SK-N-SH treated with all-trans-retinoic acid at 6 μM for 48 hours (cell line): ENCODE measurements at regions not wholly inside any gene's neighbourhood (a gene's known extent, or its start where the extent isn't known, plus 50 kb on each side); places are given as distances from the start of the nearest gene placed in this dataset.

Experiments
- ARNTL ChIP-seq: fragments of 450-650 bp; formaldehyde crosslinking; IDR thresholded peaks from 2 replicates; pipeline ENCODE4 v1.5.0; 2020; ENCODE audit warnings: low read depth, mild to moderate bottlenecking, moderate library complexity, borderline replicate concordance
- ISL1 ChIP-seq: fragments of 250-450 bp; sonication (Bioruptor Pico); IDR thresholded peaks from 2 replicates; pipeline ENCODE4 v2.1.2; 2022; ENCODE audit warnings: mild to moderate bottlenecking, moderate library complexity
- POU6F1 ChIP-seq: fragments of 250-450 bp; sonication (Bioruptor Pico); IDR thresholded peaks from 2 replicates; pipeline ENCODE4 v1.8.0; 2021; ENCODE audit warnings: low read depth, mild to moderate bottlenecking, moderate library complexity, borderline replicate concordance
- RARB ChIP-seq: fragments of 250-450 bp; sonication (Bioruptor Pico); IDR thresholded peaks from 2 replicates; pipeline ENCODE4 v1.8.0; 2021; ENCODE audit warnings: mild to moderate bottlenecking, moderate library complexity
- SNAI2 ChIP-seq: fragments of 250-450 bp; sonication (Bioruptor Pico); IDR thresholded peaks from 2 replicates; pipeline ENCODE4 v1.5.0; 2020; ENCODE audit warnings: mild to moderate bottlenecking, moderate library complexity
- ZFP3 ChIP-seq: fragments of 250-450 bp; sonication (Bioruptor Pico); IDR thresholded peaks from 2 replicates; pipeline ENCODE4 v1.5.0; 2020; ENCODE audit warnings: mild to moderate bottlenecking, moderate library complexity
- ZFP30 ChIP-seq: fragments of 450-650 bp; formaldehyde crosslinking; IDR thresholded peaks from 2 replicates; pipeline ENCODE4 v1.5.0; 2022; ENCODE audit warnings: mild to moderate bottlenecking, moderate library complexity
- ZNF70 ChIP-seq: fragments of 450-650 bp; formaldehyde crosslinking; IDR thresholded peaks from 2 replicates; pipeline ENCODE4 v1.5.0; 2020; ENCODE audit warnings: mild to moderate bottlenecking, moderate library complexity
- TF ChIP-seq, protein P1 (sequence below): fragments of 250-450 bp; sonication (Bioruptor Pico); IDR thresholded peaks from 2 replicates; pipeline ENCODE4 v1.8.0; 2020; ENCODE audit warnings: mild to moderate bottlenecking, moderate library complexity, borderline replicate concordance

DNA sequence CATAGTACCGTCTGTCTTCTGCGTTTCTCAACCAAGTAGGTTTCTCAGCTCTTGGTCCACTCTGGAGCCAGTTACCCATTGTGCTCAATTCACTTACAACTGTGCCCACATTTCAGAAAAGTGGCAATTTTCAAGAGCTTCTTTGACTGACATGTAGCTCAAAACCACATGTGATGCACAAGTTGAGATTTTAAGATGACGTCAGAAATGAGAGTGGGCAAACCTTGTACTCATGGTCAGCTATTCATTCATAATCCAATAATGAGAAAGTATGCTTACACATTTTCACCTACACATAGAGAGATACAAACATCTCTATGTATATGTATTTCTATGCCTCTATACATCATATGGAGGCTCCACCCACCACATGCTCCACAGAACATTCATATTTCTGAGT lies 487.2 kb upstream of the AKR1E2 start:
- no peak for TF ChIP-seq ZNF70 (CRISPR knock-in tag)
- TF ChIP-seq SNAI2 = no peak
- no peak for TF ChIP-seq ZFP3 (CRISPR knock-in tag)
- TF ChIP-seq ZFP30 = no peak
- no peak for TF ChIP-seq POU6F1 (CRISPR knock-in tag)
- TF ChIP-seq ISL1 (CRISPR knock-in tag) = no peak
- TF ChIP-seq ARNTL (CRISPR knock-in tag) = no peak
- TF ChIP-seq RARB (CRISPR knock-in tag) = no peak
- TF ChIP-seq, protein P1, sequence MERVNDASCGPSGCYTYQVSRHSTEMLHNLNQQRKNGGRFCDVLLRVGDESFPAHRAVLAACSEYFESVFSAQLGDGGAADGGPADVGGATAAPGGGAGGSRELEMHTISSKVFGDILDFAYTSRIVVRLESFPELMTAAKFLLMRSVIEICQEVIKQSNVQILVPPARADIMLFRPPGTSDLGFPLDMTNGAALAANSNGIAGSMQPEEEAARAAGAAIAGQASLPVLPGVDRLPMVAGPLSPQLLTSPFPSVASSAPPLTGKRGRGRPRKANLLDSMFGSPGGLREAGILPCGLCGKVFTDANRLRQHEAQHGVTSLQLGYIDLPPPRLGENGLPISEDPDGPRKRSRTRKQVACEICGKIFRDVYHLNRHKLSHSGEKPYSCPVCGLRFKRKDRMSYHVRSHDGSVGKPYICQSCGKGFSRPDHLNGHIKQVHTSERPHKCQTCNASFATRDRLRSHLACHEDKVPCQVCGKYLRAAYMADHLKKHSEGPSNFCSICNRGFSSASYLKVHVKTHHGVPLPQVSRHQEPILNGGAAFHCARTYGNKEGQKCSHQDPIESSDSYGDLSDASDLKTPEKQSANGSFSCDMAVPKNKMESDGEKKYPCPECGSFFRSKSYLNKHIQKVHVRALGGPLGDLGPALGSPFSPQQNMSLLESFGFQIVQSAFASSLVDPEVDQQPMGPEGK (CRISPR knock-in tag) = no peak
